Liver (tissue), 8 donors: ENCODE measurements at regions not wholly inside any gene's neighbourhood (a gene's known extent, or its start where the extent isn't known, plus 50 kb on each side); places are given as distances from the start of the nearest gene placed in this dataset.

ENCODE experiments used
- DNase-seq: peaks from one replicate; pipeline ENCODE4 v3.0.0-alpha.2; 2017; ENCODE audit warnings: low spot score
- H3K27ac ChIP-seq, 2 donors: one replicate each; pipeline ENCODE4 v1.7.0; 2013; ENCODE audit warnings: inconsistent platforms in 2 of 2, low read length in 2 of 2, control low read depth in 1 of 2, low read depth in 1 of 2, mild to moderate bottlenecking in 1 of 2
- H3K27me3 ChIP-seq, 4 donors: one replicate each; pipeline versions ENCODE4 v1.6.1 to v1.7.0; 2013; ENCODE audit warnings: low read length in 3 of 4, inconsistent platforms in 1 of 4, mild to moderate bottlenecking in 1 of 4, moderate library complexity in 1 of 4; ENCODE audit not compliant: control insufficient read depth in 4 of 4, insufficient read depth in 4 of 4
- H3K36me3 ChIP-seq, 4 donors: one replicate each; pipeline versions ENCODE4 v1.6.1 to v1.7.0; 2013; ENCODE audit warnings: low read length in 3 of 4, mild to moderate bottlenecking in 3 of 4, low read depth in 1 of 4, moderate library complexity in 1 of 4; ENCODE audit not compliant: control insufficient read depth in 4 of 4, insufficient read depth in 3 of 4
- H3K4me1 ChIP-seq, 4 donors: one replicate each; pipeline versions ENCODE4 v1.6.1 to v1.7.0; 2013; ENCODE audit warnings: low read length in 3 of 4, mild to moderate bottlenecking in 3 of 4, moderate library complexity in 1 of 4; ENCODE audit not compliant: control insufficient read depth in 4 of 4, insufficient read depth in 4 of 4
- H3K4me3 ChIP-seq, 3 donors: one replicate each; pipeline versions ENCODE4 v1.6.1 to v1.7.0; 2013; ENCODE audit warnings: low read length in 3 of 3, control low read depth in 1 of 3, low read depth in 1 of 3, mild to moderate bottlenecking in 1 of 3
- H3K9ac ChIP-seq, 2 donors: one replicate each; pipeline ENCODE4 v1.7.0; 2013; ENCODE audit warnings: low read length in 2 of 2, mild to moderate bottlenecking in 2 of 2, moderate library complexity in 2 of 2, control low read depth in 1 of 2, low read depth in 1 of 2
- H3K9me3 ChIP-seq, 4 donors: one replicate each; pipeline versions ENCODE4 v1.6.1 to v1.7.0; 2013; ENCODE audit warnings: low read length in 3 of 4; ENCODE audit not compliant: control insufficient read depth in 4 of 4
- EGR1 ChIP-seq, 2 donors: IDR thresholded peaks; 2 replicates each; pipeline ENCODE4 v1.6.1; 2016 to 2018; ENCODE audit warnings: antibody characterized with exemption in 2 of 2, low read depth in 2 of 2
- FOXA1 ChIP-seq: IDR thresholded peaks from 2 replicates; pipeline ENCODE4 v1.6.1; 2016; ENCODE audit warnings: antibody characterized with exemption
- FOXA2 ChIP-seq: IDR thresholded peaks from 2 replicates; pipeline ENCODE4 v1.6.1; 2016; ENCODE audit warnings: antibody characterized with exemption
- GABPA ChIP-seq, 2 donors: IDR thresholded peaks in 1 of 2; conservative IDR thresholded peaks in 1 of 2; 2 replicates each; pipeline ENCODE4 v1.6.1; 2016; ENCODE audit warnings: antibody characterized with exemption in 2 of 2, mild to moderate bottlenecking in 1 of 2, moderate library complexity in 1 of 2
- HNF4A ChIP-seq, 2 donors: conservative IDR thresholded peaks; 2 replicates each; pipeline ENCODE4 v1.6.1; 2016; ENCODE audit warnings: antibody characterized with exemption in 2 of 2, mild to moderate bottlenecking in 2 of 2
- HNF4G ChIP-seq: IDR thresholded peaks from 2 replicates; pipeline ENCODE4 v1.6.1; 2016; ENCODE audit warnings: antibody characterized with exemption
- JUND ChIP-seq, 2 donors: IDR thresholded peaks; 2 replicates each; pipeline ENCODE4 v1.6.1; 2016; ENCODE audit warnings: antibody characterized with exemption in 2 of 2
- NR2F2 ChIP-seq: IDR thresholded peaks from 2 replicates; pipeline ENCODE4 v1.6.1; 2016; ENCODE audit warnings: antibody characterized with exemption
- RAD21 ChIP-seq, 2 donors: IDR thresholded peaks; 2 replicates each; pipeline ENCODE4 v1.6.1; 2016; ENCODE audit warnings: antibody characterized with exemption in 2 of 2, mild to moderate bottlenecking in 2 of 2
- RXRA ChIP-seq, 2 donors: IDR thresholded peaks; 2 replicates each; pipeline ENCODE4 v1.6.1; 2017 to 2018; ENCODE audit warnings: antibody characterized with exemption in 2 of 2, mild to moderate bottlenecking in 1 of 2
- SP1 ChIP-seq: IDR thresholded peaks from 2 replicates; pipeline ENCODE4 v1.6.1; 2018; ENCODE audit warnings: antibody characterized with exemption, mild to moderate bottlenecking
- TAF1 ChIP-seq: conservative IDR thresholded peaks from 2 replicates; pipeline ENCODE4 v1.6.1; 2016; ENCODE audit warnings: antibody characterized with exemption, mild to moderate bottlenecking
- YY1 ChIP-seq: IDR thresholded peaks from 2 replicates; pipeline ENCODE4 v1.6.1; 2016; ENCODE audit warnings: antibody characterized with exemption, mild to moderate bottlenecking
- WGBS: extraction: QIAGEN DNeasy Blood & Tissue Kit; methylation state at CpG from one replicate; pipeline ENCODE4 v1.1.7; 2013; 5-methylcytosine and 5-hydroxymethylcytosine counted together
- TF ChIP-seq, protein P1 (sequence below): fragments of 150-350 bp; IDR thresholded peaks from 2 replicates; pipeline ENCODE4 v1.5.1; 2017; ENCODE audit warnings: improper control_type of control experiment, low read depth, low read length; ENCODE audit not compliant: missing input control
- TF ChIP-seq, protein P2 (sequence below): IDR thresholded peaks from 2 replicates; pipeline ENCODE4 v1.6.1; 2016; ENCODE audit warnings: antibody characterized with exemption
- TF ChIP-seq, protein P3 (sequence below): IDR thresholded peaks from 2 replicates; pipeline ENCODE4 v1.6.1; 2016; ENCODE audit warnings: antibody characterized with exemption
- TF ChIP-seq, protein P4 (sequence below): IDR thresholded peaks from 2 replicates; pipeline ENCODE4 v1.6.1; 2016; ENCODE audit warnings: antibody characterized with exemption, mild to moderate bottlenecking
- TF ChIP-seq, protein P5 (sequence below): IDR thresholded peaks from 2 replicates; pipeline ENCODE4 v1.6.1; 2016; ENCODE audit warnings: antibody characterized with exemption
- donor health status: healthy.
- donor health status: healthy.
- donor health status: healthy.
- donor health status: healthy.
- donor health status: healthy.

DNA sequence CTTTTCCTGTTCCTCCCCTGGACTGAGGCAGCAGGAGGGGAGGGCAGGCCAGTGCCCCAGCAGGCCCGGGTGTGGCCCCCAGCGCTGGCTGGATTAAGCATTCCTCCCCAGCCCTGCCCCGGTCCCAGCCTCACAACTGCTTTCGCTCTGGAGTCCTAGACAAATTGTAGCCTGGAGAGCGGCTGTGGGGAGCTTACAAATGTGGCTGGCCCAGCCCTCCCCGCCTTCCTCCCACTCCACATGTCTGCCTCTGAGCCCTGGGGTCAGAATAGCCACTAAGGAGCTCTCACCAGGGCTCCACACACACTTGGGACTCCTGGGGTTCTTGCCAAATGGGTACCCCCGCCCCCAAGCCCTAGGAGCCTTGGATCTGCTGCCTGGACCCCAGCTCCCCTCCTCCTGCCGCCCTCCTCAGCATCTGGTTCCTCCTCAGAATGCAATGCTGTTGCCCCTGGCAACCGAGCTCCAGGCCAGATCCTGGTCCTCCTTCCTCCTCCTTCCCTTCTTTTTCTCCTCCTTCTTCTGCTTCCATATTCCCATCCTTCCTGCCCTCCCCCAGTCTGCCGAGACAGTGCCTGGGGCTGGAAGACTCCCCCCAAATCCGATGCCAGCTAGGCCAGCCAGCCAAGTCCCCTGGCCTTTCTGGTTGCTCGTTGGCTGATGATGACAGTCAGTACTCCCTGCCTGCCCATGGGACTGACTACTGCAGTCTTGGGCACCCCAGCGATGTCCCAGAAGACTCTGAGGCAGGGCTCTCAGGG is 91.1 kb downstream of the LINGO1 start:
- Histone ChIP-seq H3K4me3 (no peak overlapping the region), H3K36me3 (no peaks in the 10 kb centered on the region), H3K27ac (no peak overlapping the region), H3K27me3 (peaks cover 0 to 3% (median 0%) of the 10 kb centered on the region in 4 donors), H3K9me3 (no peaks in the 10 kb centered on the region), H3K4me1 (peaks cover 0 to 11% (median 5%) of the 10 kb centered on the region in 4 donors), H3K9ac (no peak overlapping the region)
- DNase-seq = no peak
- 78% methylated on average over 13 of the region's 13 CpGs for WGBS
- TF ChIP-seq EGR1 (IDR thresholded peaks at IDR 0.05; ENCODE audit: low read depth in 2 of 2) (no peak), HNF4G (no peak), FOXA1 (no peak), HNF4A (conservative IDR thresholded peaks at IDR 0.05) (no peak), RAD21 (IDR thresholded peaks at IDR 0.05) (no peak), RXRA (IDR thresholded peaks at IDR 0.05) (no peak), GABPA (IDR thresholded peaks at IDR 0.05 in 1 of 2, conservative IDR thresholded peaks at IDR 0.05 in 1 of 2) (no peak), SP1 (no peak), JUND (IDR thresholded peaks at IDR 0.05) (no peak), TAF1 (no peak), FOXA2 (no peak), NR2F2 (no peak), YY1 (no peak)
- TF ChIP-seq, protein P1, sequence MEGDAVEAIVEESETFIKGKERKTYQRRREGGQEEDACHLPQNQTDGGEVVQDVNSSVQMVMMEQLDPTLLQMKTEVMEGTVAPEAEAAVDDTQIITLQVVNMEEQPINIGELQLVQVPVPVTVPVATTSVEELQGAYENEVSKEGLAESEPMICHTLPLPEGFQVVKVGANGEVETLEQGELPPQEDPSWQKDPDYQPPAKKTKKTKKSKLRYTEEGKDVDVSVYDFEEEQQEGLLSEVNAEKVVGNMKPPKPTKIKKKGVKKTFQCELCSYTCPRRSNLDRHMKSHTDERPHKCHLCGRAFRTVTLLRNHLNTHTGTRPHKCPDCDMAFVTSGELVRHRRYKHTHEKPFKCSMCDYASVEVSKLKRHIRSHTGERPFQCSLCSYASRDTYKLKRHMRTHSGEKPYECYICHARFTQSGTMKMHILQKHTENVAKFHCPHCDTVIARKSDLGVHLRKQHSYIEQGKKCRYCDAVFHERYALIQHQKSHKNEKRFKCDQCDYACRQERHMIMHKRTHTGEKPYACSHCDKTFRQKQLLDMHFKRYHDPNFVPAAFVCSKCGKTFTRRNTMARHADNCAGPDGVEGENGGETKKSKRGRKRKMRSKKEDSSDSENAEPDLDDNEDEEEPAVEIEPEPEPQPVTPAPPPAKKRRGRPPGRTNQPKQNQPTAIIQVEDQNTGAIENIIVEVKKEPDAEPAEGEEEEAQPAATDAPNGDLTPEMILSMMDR = no peak
- TF ChIP-seq, protein P2, sequence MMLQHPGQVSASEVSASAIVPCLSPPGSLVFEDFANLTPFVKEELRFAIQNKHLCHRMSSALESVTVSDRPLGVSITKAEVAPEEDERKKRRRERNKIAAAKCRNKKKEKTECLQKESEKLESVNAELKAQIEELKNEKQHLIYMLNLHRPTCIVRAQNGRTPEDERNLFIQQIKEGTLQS = no peak
- TF ChIP-seq, protein P3, sequence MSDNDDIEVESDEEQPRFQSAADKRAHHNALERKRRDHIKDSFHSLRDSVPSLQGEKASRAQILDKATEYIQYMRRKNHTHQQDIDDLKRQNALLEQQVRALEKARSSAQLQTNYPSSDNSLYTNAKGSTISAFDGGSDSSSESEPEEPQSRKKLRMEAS = no peak
- TF ChIP-seq, protein P4, sequence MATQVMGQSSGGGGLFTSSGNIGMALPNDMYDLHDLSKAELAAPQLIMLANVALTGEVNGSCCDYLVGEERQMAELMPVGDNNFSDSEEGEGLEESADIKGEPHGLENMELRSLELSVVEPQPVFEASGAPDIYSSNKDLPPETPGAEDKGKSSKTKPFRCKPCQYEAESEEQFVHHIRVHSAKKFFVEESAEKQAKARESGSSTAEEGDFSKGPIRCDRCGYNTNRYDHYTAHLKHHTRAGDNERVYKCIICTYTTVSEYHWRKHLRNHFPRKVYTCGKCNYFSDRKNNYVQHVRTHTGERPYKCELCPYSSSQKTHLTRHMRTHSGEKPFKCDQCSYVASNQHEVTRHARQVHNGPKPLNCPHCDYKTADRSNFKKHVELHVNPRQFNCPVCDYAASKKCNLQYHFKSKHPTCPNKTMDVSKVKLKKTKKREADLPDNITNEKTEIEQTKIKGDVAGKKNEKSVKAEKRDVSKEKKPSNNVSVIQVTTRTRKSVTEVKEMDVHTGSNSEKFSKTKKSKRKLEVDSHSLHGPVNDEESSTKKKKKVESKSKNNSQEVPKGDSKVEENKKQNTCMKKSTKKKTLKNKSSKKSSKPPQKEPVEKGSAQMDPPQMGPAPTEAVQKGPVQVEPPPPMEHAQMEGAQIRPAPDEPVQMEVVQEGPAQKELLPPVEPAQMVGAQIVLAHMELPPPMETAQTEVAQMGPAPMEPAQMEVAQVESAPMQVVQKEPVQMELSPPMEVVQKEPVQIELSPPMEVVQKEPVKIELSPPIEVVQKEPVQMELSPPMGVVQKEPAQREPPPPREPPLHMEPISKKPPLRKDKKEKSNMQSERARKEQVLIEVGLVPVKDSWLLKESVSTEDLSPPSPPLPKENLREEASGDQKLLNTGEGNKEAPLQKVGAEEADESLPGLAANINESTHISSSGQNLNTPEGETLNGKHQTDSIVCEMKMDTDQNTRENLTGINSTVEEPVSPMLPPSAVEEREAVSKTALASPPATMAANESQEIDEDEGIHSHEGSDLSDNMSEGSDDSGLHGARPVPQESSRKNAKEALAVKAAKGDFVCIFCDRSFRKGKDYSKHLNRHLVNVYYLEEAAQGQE = no peak
- TF ChIP-seq, protein P5, sequence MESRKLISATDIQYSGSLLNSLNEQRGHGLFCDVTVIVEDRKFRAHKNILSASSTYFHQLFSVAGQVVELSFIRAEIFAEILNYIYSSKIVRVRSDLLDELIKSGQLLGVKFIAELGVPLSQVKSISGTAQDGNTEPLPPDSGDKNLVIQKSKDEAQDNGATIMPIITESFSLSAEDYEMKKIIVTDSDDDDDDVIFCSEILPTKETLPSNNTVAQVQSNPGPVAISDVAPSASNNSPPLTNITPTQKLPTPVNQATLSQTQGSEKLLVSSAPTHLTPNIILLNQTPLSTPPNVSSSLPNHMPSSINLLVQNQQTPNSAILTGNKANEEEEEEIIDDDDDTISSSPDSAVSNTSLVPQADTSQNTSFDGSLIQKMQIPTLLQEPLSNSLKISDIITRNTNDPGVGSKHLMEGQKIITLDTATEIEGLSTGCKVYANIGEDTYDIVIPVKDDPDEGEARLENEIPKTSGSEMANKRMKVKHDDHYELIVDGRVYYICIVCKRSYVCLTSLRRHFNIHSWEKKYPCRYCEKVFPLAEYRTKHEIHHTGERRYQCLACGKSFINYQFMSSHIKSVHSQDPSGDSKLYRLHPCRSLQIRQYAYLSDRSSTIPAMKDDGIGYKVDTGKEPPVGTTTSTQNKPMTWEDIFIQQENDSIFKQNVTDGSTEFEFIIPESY = no peak
